HepG2 (cell line): ENCODE measurements at regions not wholly inside any gene's neighbourhood (a gene's known extent, or its start where the extent isn't known, plus 50 kb on each side); places are given as distances from the start of the nearest gene placed in this dataset.

Experiments
- ATF7 ChIP-seq, 2 experiments: fragments of 450-650 bp in 1 of 2; sonication (generic) in 1 of 2; formaldehyde crosslinking in 1 of 2; IDR thresholded peaks; 2 replicates each; pipeline versions ENCODE4 v1.4.0 to v1.6.1; 2016 to 2020; ENCODE audit warnings: antibody characterized with exemption in 1 of 2, mild to moderate bottlenecking in 1 of 2, missing genetic modification reagents in 1 of 2
- EZH2 ChIP-seq: conservative IDR thresholded peaks from 2 replicates; pipeline ENCODE4 v1.6.1; 2012; ENCODE audit warnings: mild to moderate bottlenecking, low read depth, low read length, moderate library complexity
- GATA4 ChIP-seq: sonication (generic); IDR thresholded peaks from 2 replicates; pipeline ENCODE4 v1.6.1; 2016; ENCODE audit warnings: antibody characterized with exemption, low read depth, borderline replicate concordance
- JUNB ChIP-seq: sonication (generic); formaldehyde crosslinking; IDR thresholded peaks from 2 replicates; pipeline ENCODE4 v1.8.0; 2022; ENCODE audit warnings: missing genetic modification reagents, mild to moderate bottlenecking, borderline replicate concordance
- MYC ChIP-seq: sonication (generic); formaldehyde crosslinking; IDR thresholded peaks from 2 replicates; pipeline ENCODE4 v1.9.0; 2021; ENCODE audit warnings: missing genetic modification reagents, borderline replicate concordance
- POLR2A ChIP-seq, 2 experiments: IDR thresholded peaks; 2 replicates each; pipeline ENCODE4 v1.6.1; 2011; ENCODE audit warnings: low read depth in 2 of 2, low read length in 2 of 2, mild to moderate bottlenecking in 1 of 2, moderate library complexity in 1 of 2; ENCODE audit not compliant: insufficient read depth in 1 of 2
- PRDM15 ChIP-seq: sonication (generic); formaldehyde crosslinking; IDR thresholded peaks from 2 replicates; pipeline ENCODE4 v1.4.0; 2020; ENCODE audit warnings: missing genetic modification reagents
- RXRA ChIP-seq: sonication (generic); formaldehyde crosslinking; IDR thresholded peaks from 2 replicates; pipeline ENCODE4 v1.5.1; 2020; ENCODE audit warnings: missing genetic modification reagents
- SMAD3 ChIP-seq: sonication (generic); formaldehyde crosslinking; IDR thresholded peaks from 2 replicates; pipeline ENCODE4 v1.4.0; 2020; ENCODE audit warnings: missing genetic modification reagents
- THRA ChIP-seq: sonication (generic); formaldehyde crosslinking; IDR thresholded peaks from 2 replicates; pipeline ENCODE4 v1.4.0; 2020; ENCODE audit warnings: missing genetic modification reagents, borderline replicate concordance
- U2AF2 ChIP-seq: fragments of 200-400 bp; formaldehyde crosslinking; IDR thresholded peaks from 2 replicates; pipeline ENCODE4 v1.6.1; 2017; ENCODE audit warnings: low read depth, mild to moderate bottlenecking, low read length
- ZNF12 ChIP-seq: sonication (generic); formaldehyde crosslinking; IDR thresholded peaks from 2 replicates; pipeline ENCODE4 v1.5.0; 2020; ENCODE audit warnings: missing genetic modification reagents
- ZNF605 ChIP-seq: sonication (generic); formaldehyde crosslinking; IDR thresholded peaks from 2 replicates; pipeline ENCODE4 v1.8.0; 2022; ENCODE audit warnings: mild to moderate bottlenecking, missing genetic modification reagents

- TF ChIP-seq POLR2A (IDR thresholded peaks at IDR 0.05; ENCODE audit: insufficient read depth in 1 of 2, low read depth in 2 of 2, low read length in 2 of 2) (no peak), MYC (CRISPR knock-in tag) (no peak), EZH2 (no peak), ZNF605 (CRISPR knock-in tag) (no peak), PRDM15 (CRISPR knock-in tag) (no peak), RXRA (CRISPR knock-in tag) (no peak), U2AF2 (no peak), ATF7 (IDR thresholded peaks at IDR 0.05) (0 out of 2 replicates have a peak, but pooled peaks have one; percentile 36), ATF7 (CRISPR knock-in tag; IDR thresholded peaks at IDR 0.05) (no peak), ZNF12 (CRISPR knock-in tag) (no peak), THRA (no peak), GATA4 (no peak), SMAD3 (CRISPR knock-in tag) (no peak), JUNB (no peak)
Measured at GRCh38 chr2:41446266-41446665, 601.6 kb upstream of the PKDCC start.
